H4 (cell line): ENCODE measurements at regions not wholly inside any gene's neighbourhood (a gene's known extent, or its start where the extent isn't known, plus 50 kb on each side); places are given as distances from the start of the nearest gene placed in this dataset.
"Not testable (repeated sequence)": the region's sequence is repeated elsewhere in the genome, so short reads cannot be mapped to it uniquely, and the experiment has no call there.

Source experiments
- DNase-seq: peaks from one replicate; pipeline ENCODE4 v3.0.0-alpha.2; 2015; ENCODE audit warnings: low spot score

GRCh38 chr11:104776501-104777170 lies 121.6 kb downstream of the CASP12 start:
- peak; percentile 10 for DNase-seq

GRCh38 chr11:104774578-104774977 lies 123.7 kb downstream of the CASP12 start:
- no peak for DNase-seq

- DNase-seq = peak; percentile 62
These were observed 125.4 kb downstream of the CASP12 start for GRCh38 chr11:104772806-104773241.

- no peak for DNase-seq
These were observed 126.5 kb downstream of the CASP12 start for GRCh38 chr11:104771763-104772162.

GRCh38 chr11:104771046-104771445 lies 127.2 kb downstream of the CASP12 start:
- DNase-seq = not testable (repeated sequence)

GRCh38 chr11:104765401-104766095 lies 132.7 kb downstream of the CASP12 start:
- DNase-seq = no peak

- no peak for DNase-seq
These were observed 133.6 kb downstream of the CASP12 start for GRCh38 chr11:104764710-104765045.

GRCh38 chr11:104763930-104764709 lies 134.1 kb downstream of the CASP12 start:
- DNase-seq = no peak

- no peak for DNase-seq
These were observed 136.7 kb downstream of the CASP12 start for GRCh38 chr11:104761511-104761910.

- DNase-seq = no peak
These were observed 138.8 kb downstream of the CASP12 start for GRCh38 chr11:104759464-104759863.

- no peak for DNase-seq
These were observed 159.3 kb downstream of the CASP12 start for GRCh38 chr11:104738918-104739317.

- no peak for DNase-seq
These were observed 160.1 kb downstream of the CASP12 start for GRCh38 chr11:104738208-104738607.

GRCh38 chr11:104736502-104736901 lies 161.8 kb downstream of the CASP12 start:
- DNase-seq = no peak

GRCh38 chr11:104734998-104735397 lies 163.3 kb downstream of the CASP12 start:
- no peak for DNase-seq

GRCh38 chr11:104731890-104732289 lies 166.4 kb downstream of the CASP12 start:
- DNase-seq = no peak

GRCh38 chr11:104728927-104729326 lies 169.3 kb downstream of the CASP12 start:
- DNase-seq = no peak

GRCh38 chr11:104727768-104728167 lies 170.5 kb downstream of the CASP12 start:
- no peak for DNase-seq

- no peak for DNase-seq
These were observed 171.2 kb downstream of the CASP12 start for GRCh38 chr11:104727095-104727494.

GRCh38 chr11:104725796-104726408 lies 172.4 kb downstream of the CASP12 start:
- no peak for DNase-seq

- no peak for DNase-seq
These were observed 184.9 kb downstream of the CASP12 start for GRCh38 chr11:104713401-104713800.

GRCh38 chr11:104705490-104706190 lies 192.6 kb downstream of the CASP12 start:
- peak; percentile 34 for DNase-seq

- no peak for DNase-seq
These were observed 193.4 kb downstream of the CASP12 start for GRCh38 chr11:104704888-104705287.
